ENCODE measurements at regions not wholly inside any gene's neighbourhood (a gene's known extent, or its start where the extent isn't known, plus 50 kb on each side); places are given as distances from the start of the nearest gene placed in this dataset.

- TF ChIP-seq STAT5B (CRISPR knock-in tag; IDR thresholded peaks at IDR 0.05) = no peak
- TF ChIP-seq YY1 (IDR thresholded peaks at IDR 0.05; ENCODE audit: insufficient read depth, insufficient replicate concordance, low read depth, low read length) = no peak
- no peak for TF ChIP-seq ZNF468 (CRISPR knock-in tag; IDR thresholded peaks at IDR 0.05)
These were observed 134.3 kb downstream of the ZNF37A start for GRCh38 chr10:38228394-38228793.

All from HepG2 (cell line).